HCT116 (cell line): ENCODE measurements at regions not wholly inside any gene's neighbourhood (a gene's known extent, or its start where the extent isn't known, plus 50 kb on each side); places are given as distances from the start of the nearest gene placed in this dataset.

ENCODE experiments used
- ATAC-seq: fragments of 200-7000 bp; cut with Tn5 transposase; 2 replicates; pipeline ENCODE4 v1.9.1; 2020; ENCODE audit warnings: mild to moderate bottlenecking, moderate library complexity
- BruUV-seq: library from RNA; stranded (reverse); fragments of 400-500 nt; replicated peaks from 2 replicates; lab custom pipeline; 2021; lab: Mats Ljungman, UMichigan
- CTCF ChIA-PET: fragments of 300-600 bp; sonication (Branson Sonifier 250); formaldehyde crosslinking; loops from one replicate; lab custom pipeline; 2021; ENCODE audit warnings: antibody characterized with exemption; lab: Charles Lee
- POLR2A ChIA-PET: fragments of 300-600, 350-600 bp; sonication (Branson Sonifier 250); formaldehyde crosslinking; loops from one replicate; lab custom pipeline; 2021; ENCODE audit warnings: antibody characterized with exemption; lab: Charles Lee
- RAD21 ChIA-PET, 2 experiments: fragments of 300-600 bp; sonication (Branson Sonifier 250); formaldehyde crosslinking; loops; one replicate each; lab custom pipeline; 2023; ENCODE audit warnings: low total read pairs in 2 of 2; ENCODE audit not compliant: uncharacterized antibody in 2 of 2, unreplicated experiment in 2 of 2, low non-redundant PET in 1 of 2; lab: Charles Lee
- DNase-seq: peaks from one replicate; pipeline ENCODE4 v3.0.0-alpha.2; 2010; ENCODE audit warnings: low read depth, low spot score
- H2AFZ ChIP-seq: fragments of 200-600 bp; shearing (Covaris generic), sonication (generic); 2 replicates; pipeline ENCODE4 v1.6.1; 2017; ENCODE audit warnings: low read depth, mixed run types, mixed read lengths, antibody characterized with exemption, low read length; ENCODE audit not compliant: poor library complexity, severe bottlenecking
- H3K27ac ChIP-seq: 2 replicates; pipeline ENCODE4 v1.5.1; 2012; ENCODE audit warnings: low read depth, low read length
- H3K27me3 ChIP-seq: fragments of 200-600 bp; sonication (generic); 2 replicates; pipeline ENCODE4 v1.6.1; 2016; ENCODE audit warnings: mixed run types, low read length, mixed read lengths; ENCODE audit not compliant: insufficient read depth
- H3K36me3 ChIP-seq, 2 experiments: fragments of 200-500 bp in 1 of 2; fragments of 200-600 bp in 1 of 2; sonication (Bioruptor generic) in 1 of 2; sonication (generic) in 1 of 2; 2 replicates each; pipeline versions ENCODE4 v1.5.1 to v1.6.1; 2014 to 2016; ENCODE audit warnings: low read length in 2 of 2, inconsistent platforms in 1 of 2, mixed read lengths in 1 of 2, mixed run types in 1 of 2; ENCODE audit not compliant: insufficient read depth in 2 of 2, control insufficient read depth in 1 of 2
- H3K4me1 ChIP-seq, 2 experiments: fragments of 200-600 bp in 1 of 2; sonication (generic) in 1 of 2; 2 replicates each; pipeline versions ENCODE4 v1.5.1 to v1.6.1; 2012 to 2017; ENCODE audit warnings: low read length in 2 of 2, inconsistent platforms in 1 of 2, mild to moderate bottlenecking in 1 of 2, mixed read lengths in 1 of 2, mixed run types in 1 of 2, moderate library complexity in 1 of 2; ENCODE audit not compliant: insufficient read depth in 2 of 2, control insufficient read depth in 1 of 2
- H3K4me2 ChIP-seq: fragments of 200-600 bp; sonication (generic); 2 replicates; pipeline ENCODE4 v1.6.1; 2017; ENCODE audit warnings: mixed run types, low read length, mixed read lengths
- H3K4me3 ChIP-seq, 2 experiments: fragments of 200-600 bp in 1 of 2; sonication (generic) in 1 of 2; replicated peaks in 1 of 2; 2 replicates each; pipeline ENCODE4 v1.5.1; 2011 to 2016; ENCODE audit warnings: low read length in 2 of 2, control low read depth in 1 of 2, low read depth in 1 of 2, mild to moderate bottlenecking in 1 of 2, mixed read lengths in 1 of 2, mixed run types in 1 of 2
- H3K79me2 ChIP-seq: fragments of 200-600 bp; sonication (generic); 2 replicates; pipeline ENCODE4 v1.6.1; 2017; ENCODE audit warnings: mild to moderate bottlenecking, mixed run types, low read length, moderate library complexity, mixed read lengths; ENCODE audit not compliant: insufficient read depth
- H3K9ac ChIP-seq: fragments of 200-600 bp; sonication (generic); 2 replicates; pipeline ENCODE4 v1.6.1; 2016; ENCODE audit warnings: low read length, mixed read lengths
- H3K9me2 ChIP-seq: fragments of 200-600 bp; sonication (generic), shearing (Covaris generic); 2 replicates; pipeline ENCODE4 v1.6.1; 2017; ENCODE audit warnings: mixed run types, mild to moderate bottlenecking, moderate library complexity; ENCODE audit not compliant: insufficient read depth
- H3K9me3 ChIP-seq, 2 experiments: fragments of 200-500 bp in 1 of 2; fragments of 200-600 bp in 1 of 2; sonication (Bioruptor generic) in 1 of 2; sonication (generic) in 1 of 2; 2 replicates each; pipeline ENCODE4 v1.6.1; 2014 to 2017; ENCODE audit warnings: low read length in 2 of 2, mixed read lengths in 2 of 2, inconsistent platforms in 1 of 2, low read depth in 1 of 2, mild to moderate bottlenecking in 1 of 2, mixed run types in 1 of 2, moderate library complexity in 1 of 2; ENCODE audit not compliant: control insufficient read depth in 1 of 2, insufficient read depth in 1 of 2
- H4K20me1 ChIP-seq: fragments of 200-600 bp; sonication (generic), shearing (Covaris generic); 2 replicates; pipeline ENCODE4 v1.6.1; 2017; ENCODE audit warnings: mixed run types, mild to moderate bottlenecking, moderate library complexity; ENCODE audit not compliant: insufficient read depth
- CBX3 ChIP-seq: IDR thresholded peaks from 2 replicates; pipeline ENCODE4 v1.6.1; 2012; ENCODE audit warnings: low read depth
- CEBPB ChIP-seq: IDR thresholded peaks from 2 replicates; pipeline ENCODE4 v1.6.1; 2012; ENCODE audit warnings: low read depth
- EGR1 ChIP-seq: IDR thresholded peaks from 2 replicates; pipeline ENCODE4 v1.6.1; 2012; ENCODE audit warnings: low read depth
- ELF1 ChIP-seq: IDR thresholded peaks from 2 replicates; pipeline ENCODE4 v1.6.1; 2012; ENCODE audit warnings: low read depth, borderline replicate concordance
- EZH2phosphoT487 ChIP-seq: fragments of 200-600 bp; IDR thresholded peaks from 2 replicates; pipeline ENCODE4 v1.6.1; 2018; ENCODE audit warnings: antibody characterized with exemption, borderline replicate concordance
- FOSL1 ChIP-seq: IDR thresholded peaks from 2 replicates; pipeline ENCODE4 v1.6.1; 2012; ENCODE audit warnings: low read depth
- JUND ChIP-seq: IDR thresholded peaks from 2 replicates; pipeline ENCODE4 v1.6.1; 2012
- MAX ChIP-seq: IDR thresholded peaks from 2 replicates; pipeline ENCODE4 v1.6.1; 2012
- RAD21 ChIP-seq: IDR thresholded peaks from 2 replicates; pipeline ENCODE4 v1.6.1; 2012; ENCODE audit warnings: low read depth, mild to moderate bottlenecking
- SIN3A ChIP-seq: IDR thresholded peaks from 2 replicates; pipeline ENCODE4 v1.6.1; 2012; ENCODE audit warnings: low read depth
- SRF ChIP-seq: IDR thresholded peaks from 2 replicates; pipeline ENCODE4 v1.6.1; 2012; ENCODE audit warnings: low read depth
- TCF7L2 ChIP-seq: IDR thresholded peaks from 2 replicates; pipeline ENCODE4 v1.7.0; 2011; ENCODE audit warnings: borderline replicate concordance, inconsistent platforms; ENCODE audit not compliant: insufficient read depth, insufficient read length; ENCODE audit errors: extremely low read depth
- intact Hi-C: fragments of 100-400 bp; cut with micrococcal nuclease; formaldehyde crosslinking; loops from 2 replicates; pipeline ENCODE4 v1.10.0; 2022
- TF ChIP-seq, protein P1 (sequence below): IDR thresholded peaks from 2 replicates; pipeline ENCODE4 v1.6.1; 2011; ENCODE audit warnings: mild to moderate bottlenecking, low read length, moderate library complexity; ENCODE audit not compliant: insufficient replicate concordance; ENCODE audit errors: extremely low read depth
- TF ChIP-seq, protein P2 (sequence below): IDR thresholded peaks from 2 replicates; pipeline ENCODE4 v1.6.1; 2012; ENCODE audit warnings: low read depth
- TF ChIP-seq, protein P3 (sequence below): IDR thresholded peaks from 2 replicates; pipeline ENCODE4 v1.6.1; 2012

DNA sequence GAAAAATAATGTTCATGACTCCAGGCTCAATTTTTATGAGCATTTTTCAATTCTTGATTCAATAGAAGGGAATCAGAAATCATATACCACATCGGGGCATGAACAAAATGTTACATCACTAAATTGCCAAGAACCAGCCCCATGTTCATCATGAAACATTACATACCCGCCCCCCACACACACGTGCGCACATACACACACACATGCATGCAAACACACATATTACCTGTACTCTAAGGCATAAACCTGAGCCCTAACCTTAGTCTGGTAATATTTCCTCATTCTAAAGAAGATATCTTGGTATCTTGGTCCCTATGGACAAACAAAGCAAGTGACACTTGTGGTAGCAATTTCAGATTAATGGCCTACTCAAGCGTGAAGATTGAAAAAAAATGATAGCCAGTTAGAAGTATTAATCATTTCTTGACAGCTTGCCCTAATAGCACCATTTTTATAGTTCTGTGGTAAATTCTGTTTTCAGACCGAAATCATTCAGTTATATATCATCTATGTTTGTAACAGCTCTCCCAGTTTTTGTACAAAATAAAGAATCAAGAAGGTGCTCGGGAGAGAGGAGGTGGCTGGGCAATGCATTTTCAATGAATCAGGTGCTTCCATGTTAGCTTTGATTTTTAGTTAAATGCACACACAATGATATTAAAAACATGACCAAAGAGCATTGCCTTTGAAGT is 95.4 kb upstream of the DOK5 start:
- BruUV-seq = no TSS peak
- Histone ChIP-seq H3K4me3 (no peak overlapping the region), H3K9me3 (no peaks in the 10 kb centered on the region), H3K9ac (no peak overlapping the region), H3K79me2 (no peaks in the 10 kb centered on the region), H3K27me3 (peaks cover 5% of the 10 kb centered on the region; the same call in 1 of the 2 replicates), H3K4me1 (peaks cover 0 to 3% of the 10 kb centered on the region in 2 experiments; a peak in 1 of 4 replicates), H3K9me2 (no peaks in the 10 kb centered on the region), H3K4me2 (no peak overlapping the region), H3K27ac (no peak overlapping the region), H4K20me1 (no peaks in the 10 kb centered on the region)
- ChIA-PET POLR2A (no interaction called here), RAD21 (no interaction called here)
- intact Hi-C loops = no loop called here
- DNase-seq (no peak), ATAC-seq (no peak)
- TF ChIP-seq FOSL1 (no peak), TCF7L2 (no peak), MAX (no peak), SRF (no peak), JUND (no peak), ELF1 (no peak), CEBPB (no peak), CBX3 (no peak), RAD21 (no peak), EZH2phosphoT487 (no peak), SIN3A (no peak), EGR1 (no peak)
- TF ChIP-seq, protein P1, sequence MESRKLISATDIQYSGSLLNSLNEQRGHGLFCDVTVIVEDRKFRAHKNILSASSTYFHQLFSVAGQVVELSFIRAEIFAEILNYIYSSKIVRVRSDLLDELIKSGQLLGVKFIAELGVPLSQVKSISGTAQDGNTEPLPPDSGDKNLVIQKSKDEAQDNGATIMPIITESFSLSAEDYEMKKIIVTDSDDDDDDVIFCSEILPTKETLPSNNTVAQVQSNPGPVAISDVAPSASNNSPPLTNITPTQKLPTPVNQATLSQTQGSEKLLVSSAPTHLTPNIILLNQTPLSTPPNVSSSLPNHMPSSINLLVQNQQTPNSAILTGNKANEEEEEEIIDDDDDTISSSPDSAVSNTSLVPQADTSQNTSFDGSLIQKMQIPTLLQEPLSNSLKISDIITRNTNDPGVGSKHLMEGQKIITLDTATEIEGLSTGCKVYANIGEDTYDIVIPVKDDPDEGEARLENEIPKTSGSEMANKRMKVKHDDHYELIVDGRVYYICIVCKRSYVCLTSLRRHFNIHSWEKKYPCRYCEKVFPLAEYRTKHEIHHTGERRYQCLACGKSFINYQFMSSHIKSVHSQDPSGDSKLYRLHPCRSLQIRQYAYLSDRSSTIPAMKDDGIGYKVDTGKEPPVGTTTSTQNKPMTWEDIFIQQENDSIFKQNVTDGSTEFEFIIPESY = no peak
- TF ChIP-seq, protein P2, sequence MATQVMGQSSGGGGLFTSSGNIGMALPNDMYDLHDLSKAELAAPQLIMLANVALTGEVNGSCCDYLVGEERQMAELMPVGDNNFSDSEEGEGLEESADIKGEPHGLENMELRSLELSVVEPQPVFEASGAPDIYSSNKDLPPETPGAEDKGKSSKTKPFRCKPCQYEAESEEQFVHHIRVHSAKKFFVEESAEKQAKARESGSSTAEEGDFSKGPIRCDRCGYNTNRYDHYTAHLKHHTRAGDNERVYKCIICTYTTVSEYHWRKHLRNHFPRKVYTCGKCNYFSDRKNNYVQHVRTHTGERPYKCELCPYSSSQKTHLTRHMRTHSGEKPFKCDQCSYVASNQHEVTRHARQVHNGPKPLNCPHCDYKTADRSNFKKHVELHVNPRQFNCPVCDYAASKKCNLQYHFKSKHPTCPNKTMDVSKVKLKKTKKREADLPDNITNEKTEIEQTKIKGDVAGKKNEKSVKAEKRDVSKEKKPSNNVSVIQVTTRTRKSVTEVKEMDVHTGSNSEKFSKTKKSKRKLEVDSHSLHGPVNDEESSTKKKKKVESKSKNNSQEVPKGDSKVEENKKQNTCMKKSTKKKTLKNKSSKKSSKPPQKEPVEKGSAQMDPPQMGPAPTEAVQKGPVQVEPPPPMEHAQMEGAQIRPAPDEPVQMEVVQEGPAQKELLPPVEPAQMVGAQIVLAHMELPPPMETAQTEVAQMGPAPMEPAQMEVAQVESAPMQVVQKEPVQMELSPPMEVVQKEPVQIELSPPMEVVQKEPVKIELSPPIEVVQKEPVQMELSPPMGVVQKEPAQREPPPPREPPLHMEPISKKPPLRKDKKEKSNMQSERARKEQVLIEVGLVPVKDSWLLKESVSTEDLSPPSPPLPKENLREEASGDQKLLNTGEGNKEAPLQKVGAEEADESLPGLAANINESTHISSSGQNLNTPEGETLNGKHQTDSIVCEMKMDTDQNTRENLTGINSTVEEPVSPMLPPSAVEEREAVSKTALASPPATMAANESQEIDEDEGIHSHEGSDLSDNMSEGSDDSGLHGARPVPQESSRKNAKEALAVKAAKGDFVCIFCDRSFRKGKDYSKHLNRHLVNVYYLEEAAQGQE = no peak
- TF ChIP-seq, protein P3, sequence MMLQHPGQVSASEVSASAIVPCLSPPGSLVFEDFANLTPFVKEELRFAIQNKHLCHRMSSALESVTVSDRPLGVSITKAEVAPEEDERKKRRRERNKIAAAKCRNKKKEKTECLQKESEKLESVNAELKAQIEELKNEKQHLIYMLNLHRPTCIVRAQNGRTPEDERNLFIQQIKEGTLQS = no peak
- TF ChIP-seq, all 23 proteins: peak for 0
- CTCF ChIA-PET = no interaction called here
- H3K36me3 ChIP-seq = no peaks in the 10 kb centered on the region; a peak in 1 of 4 replicates
- H2AFZ ChIP-seq = no peak overlapping the region
